Mesendoderm (in vitro differentiated cells): ENCODE measurements at regions not wholly inside any gene's neighbourhood (a gene's known extent, or its start where the extent isn't known, plus 50 kb on each side); places are given as distances from the start of the nearest gene placed in this dataset.

ENCODE experiments used
- DNase-seq: peaks from one replicate; pipeline ENCODE4 v3.0.0; 2013
- H2AK5ac ChIP-seq: 2 replicates; pipeline ENCODE4 v1.6.1; 2013; ENCODE audit warnings: low read length, inconsistent platforms
- H2BK120ac ChIP-seq: 2 replicates; pipeline ENCODE4 v1.6.1; 2013; ENCODE audit warnings: low read depth, mild to moderate bottlenecking, low read length, moderate library complexity, mixed read lengths
- H2BK15ac ChIP-seq: replicated peaks from 2 replicates; pipeline ENCODE4 v1.6.1; 2013; ENCODE audit warnings: low read depth, mild to moderate bottlenecking, moderate library complexity
- H2BK5ac ChIP-seq: 2 replicates; pipeline ENCODE4 v1.6.1; 2013; ENCODE audit warnings: low read length, inconsistent platforms
- H3K18ac ChIP-seq: 2 replicates; pipeline ENCODE4 v1.6.1; 2013; ENCODE audit warnings: mild to moderate bottlenecking, low read length, mixed read lengths
- H3K23ac ChIP-seq: one replicate; pipeline ENCODE4 v1.6.1; 2013; ENCODE audit warnings: low read length
- H3K27ac ChIP-seq: 2 replicates; pipeline ENCODE4 v1.5.1; 2013; ENCODE audit warnings: low read depth, mild to moderate bottlenecking, inconsistent platforms, low read length, moderate library complexity
- H3K27me3 ChIP-seq: 2 replicates; pipeline ENCODE4 v1.6.1; 2013; ENCODE audit warnings: low read length, control low read depth, mild to moderate bottlenecking, inconsistent platforms; ENCODE audit not compliant: insufficient read depth, poor library complexity
- H3K36me3 ChIP-seq: 2 replicates; pipeline ENCODE4 v1.6.1; 2013; ENCODE audit warnings: low read length, inconsistent platforms; ENCODE audit not compliant: control insufficient read depth, insufficient read depth
- H3K4ac ChIP-seq: one replicate; pipeline ENCODE4 v1.6.1; 2013; ENCODE audit warnings: low read depth, mild to moderate bottlenecking, low read length, moderate library complexity
- H3K4me1 ChIP-seq: 2 replicates; pipeline ENCODE4 v1.6.1; 2013; ENCODE audit warnings: low read depth, low read length, inconsistent platforms; ENCODE audit not compliant: control insufficient read depth
- H3K4me2 ChIP-seq: 2 replicates; pipeline ENCODE4 v1.6.1; 2013; ENCODE audit warnings: low read length
- H3K4me3 ChIP-seq: 2 replicates; pipeline ENCODE4 v1.5.1; 2013; ENCODE audit warnings: mild to moderate bottlenecking, low read length
- H3K56ac ChIP-seq: one replicate; pipeline ENCODE4 v1.6.1; 2013; ENCODE audit warnings: low read length
- H3K79me1 ChIP-seq: 2 replicates; pipeline ENCODE4 v1.6.1; 2013; ENCODE audit warnings: low read length, inconsistent platforms
- H3K79me2 ChIP-seq: 2 replicates; pipeline ENCODE4 v1.6.1; 2013; ENCODE audit warnings: mild to moderate bottlenecking, low read length; ENCODE audit not compliant: control insufficient read depth, insufficient read depth
- H3K9ac ChIP-seq: 2 replicates; pipeline ENCODE4 v1.6.1; 2013; ENCODE audit warnings: low read length, inconsistent platforms
- H4K5ac ChIP-seq: one replicate; pipeline ENCODE4 v1.6.1; 2013; ENCODE audit warnings: low read length
- H4K8ac ChIP-seq: one replicate; pipeline ENCODE4 v1.6.1; 2013; ENCODE audit warnings: low read depth, mild to moderate bottlenecking, control low read depth, low read length, moderate library complexity
- WGBS: extraction: QIAGEN DNeasy Blood & Tissue Kit; methylation state at CpG from one replicate; pipeline ENCODE4 v1.1.7; 2013; ENCODE audit warnings: low lambda C conversion rate, missing lambda C conversion rate; ENCODE audit not compliant: insufficient coverage; ENCODE audit errors: extremely low coverage; 5-methylcytosine and 5-hydroxymethylcytosine counted together

- Histone ChIP-seq H2BK5ac (no peak overlapping the region), H4K8ac (no peak overlapping the region), H3K79me2 (no peaks in the 10 kb centered on the region), H3K4ac (no peak overlapping the region), H3K4me1 (no peaks in the 10 kb centered on the region), H2AK5ac (no peak overlapping the region), H3K56ac (no peak overlapping the region), H2BK15ac (no peak overlapping the region), H3K4me3 (no peak overlapping the region), H3K79me1 (no peaks in the 10 kb centered on the region), H2BK120ac (no peak overlapping the region), H3K4me2 (no peak overlapping the region), H3K36me3 (no peaks in the 10 kb centered on the region), H3K27ac (no peak overlapping the region), H4K5ac (no peak overlapping the region), H3K23ac (no peak overlapping the region), H3K27me3 (no peaks in the 10 kb centered on the region), H3K9ac (no peak overlapping the region), H3K18ac (no peak overlapping the region)
- no peak for DNase-seq
- no CpG with 5 or more reads among the region's 1 CpG for WGBS
These were observed 175.6 kb downstream of the OTUD1 start for GRCh38 chr10:23614483-23614882.

GRCh38 chr10:23630376-23630775 is 191.5 kb downstream of the OTUD1 start:
- Histone ChIP-seq H2BK15ac (no peak overlapping the region), H4K5ac (no peak overlapping the region), H3K18ac (no peak overlapping the region), H3K4me1 (no peaks in the 10 kb centered on the region), H3K9ac (no peak overlapping the region), H2BK5ac (no peak overlapping the region), H3K27me3 (no peaks in the 10 kb centered on the region), H3K79me1 (no peaks in the 10 kb centered on the region), H4K8ac (no peak overlapping the region), H3K4me2 (no peak overlapping the region), H3K23ac (no peak overlapping the region), H3K27ac (no peak overlapping the region), H2BK120ac (no peak overlapping the region), H3K79me2 (no peaks in the 10 kb centered on the region), H3K4me3 (no peak overlapping the region), H3K56ac (no peak overlapping the region), H3K4ac (no peak overlapping the region), H3K36me3 (no peaks in the 10 kb centered on the region), H2AK5ac (no peak overlapping the region)
- peak; percentile 33 for DNase-seq

- no peak overlapping the region for H2AK5ac ChIP-seq
- no CpG with 5 or more reads among the region's 3 CpGs for WGBS
- no peaks in the 10 kb centered on the region for H3K79me2 ChIP-seq
- no peak overlapping the region for H2BK5ac ChIP-seq
- DNase-seq: peak; percentile 45
- H3K4me3 ChIP-seq: no peak overlapping the region
- no peak overlapping the region for H3K18ac ChIP-seq
- no peak overlapping the region for H3K56ac ChIP-seq
- H4K5ac ChIP-seq: no peak overlapping the region
- H2BK15ac ChIP-seq: no peak overlapping the region
- H3K23ac ChIP-seq: no peak overlapping the region
- H3K4me2 ChIP-seq: no peak overlapping the region
- H2BK120ac ChIP-seq: no peak overlapping the region
- H3K27ac ChIP-seq: no peak overlapping the region
- H3K9ac ChIP-seq: no peak overlapping the region
- no peaks in the 10 kb centered on the region for H3K4me1 ChIP-seq
- H3K4ac ChIP-seq: no peak overlapping the region
- no peaks in the 10 kb centered on the region for H3K79me1 ChIP-seq
- H3K36me3 ChIP-seq: no peaks in the 10 kb centered on the region
- H3K27me3 ChIP-seq: no peaks in the 10 kb centered on the region
- no peak overlapping the region for H4K8ac ChIP-seq
These were observed 192.0 kb downstream of the OTUD1 start for GRCh38 chr10:23630885-23631284.

GRCh38 chr10:23643111-23643780 is 204.4 kb downstream of the OTUD1 start:
- no peak overlapping the region for H3K18ac ChIP-seq
- H3K79me2 ChIP-seq: no peaks in the 10 kb centered on the region
- H2BK5ac ChIP-seq: no peak overlapping the region
- H3K4me3 ChIP-seq: no peak overlapping the region
- no peak overlapping the region for H3K27ac ChIP-seq
- H3K4me2 ChIP-seq: no peak overlapping the region
- WGBS: 100% methylated on average over 1 of the region's 4 CpGs
- DNase-seq: peak; percentile 71
- no peak overlapping the region for H2BK120ac ChIP-seq
- no peak overlapping the region for H4K5ac ChIP-seq
- H2AK5ac ChIP-seq: no peak overlapping the region
- H3K9ac ChIP-seq: no peak overlapping the region
- H4K8ac ChIP-seq: no peak overlapping the region
- no peaks in the 10 kb centered on the region for H3K4me1 ChIP-seq
- no peak overlapping the region for H3K56ac ChIP-seq
- no peak overlapping the region for H3K23ac ChIP-seq
- no peaks in the 10 kb centered on the region for H3K79me1 ChIP-seq
- no peak overlapping the region for H3K4ac ChIP-seq
- no peaks in the 10 kb centered on the region for H3K27me3 ChIP-seq
- H3K36me3 ChIP-seq: no peaks in the 10 kb centered on the region
- no peak overlapping the region for H2BK15ac ChIP-seq

GRCh38 chr10:23648618-23649017 is 209.7 kb downstream of the OTUD1 start:
- H2AK5ac ChIP-seq: no peak overlapping the region
- no CpG with 5 or more reads among the region's 2 CpGs for WGBS

GRCh38 chr10:23656735-23657134 is 217.9 kb downstream of the OTUD1 start:
- Histone ChIP-seq H3K27me3 (no peaks in the 10 kb centered on the region), H3K18ac (no peak overlapping the region), H2AK5ac (no peak overlapping the region), H2BK120ac (no peak overlapping the region), H2BK15ac (no peak overlapping the region), H3K56ac (no peak overlapping the region), H2BK5ac (no peak overlapping the region), H3K79me2 (no peaks in the 10 kb centered on the region), H3K4me1 (no peaks in the 10 kb centered on the region), H3K4me2 (no peak overlapping the region), H4K5ac (no peak overlapping the region), H3K36me3 (no peaks in the 10 kb centered on the region), H3K9ac (no peak overlapping the region), H3K27ac (no peak overlapping the region), H3K4me3 (no peak overlapping the region), H4K8ac (no peak overlapping the region), H3K4ac (no peak overlapping the region), H3K79me1 (no peaks in the 10 kb centered on the region), H3K23ac (no peak overlapping the region)
- DNase-seq: peak; percentile 60

More at GRCh38 chr10:23648618-23649017, 209.7 kb downstream of the OTUD1 start:
- Histone ChIP-seq H3K4me2 (no peak overlapping the region), H3K4me3 (no peak overlapping the region), H3K4me1 (no peaks in the 10 kb centered on the region), H3K23ac (no peak overlapping the region), H3K27ac (no peak overlapping the region), H4K5ac (no peak overlapping the region), H3K36me3 (no peaks in the 10 kb centered on the region), H3K18ac (no peak overlapping the region), H3K56ac (no peak overlapping the region), H3K79me2 (no peaks in the 10 kb centered on the region), H2BK120ac (no peak overlapping the region), H2BK5ac (no peak overlapping the region), H2BK15ac (no peak overlapping the region), H3K79me1 (no peaks in the 10 kb centered on the region), H3K27me3 (no peaks in the 10 kb centered on the region), H3K4ac (no peak overlapping the region), H4K8ac (no peak overlapping the region), H3K9ac (no peak overlapping the region)
- DNase-seq: no peak
